ENCODE measurements at regions not wholly inside any gene's neighbourhood (a gene's known extent, or its start where the extent isn't known, plus 50 kb on each side); places are given as distances from the start of the nearest gene placed in this dataset.

DNA sequence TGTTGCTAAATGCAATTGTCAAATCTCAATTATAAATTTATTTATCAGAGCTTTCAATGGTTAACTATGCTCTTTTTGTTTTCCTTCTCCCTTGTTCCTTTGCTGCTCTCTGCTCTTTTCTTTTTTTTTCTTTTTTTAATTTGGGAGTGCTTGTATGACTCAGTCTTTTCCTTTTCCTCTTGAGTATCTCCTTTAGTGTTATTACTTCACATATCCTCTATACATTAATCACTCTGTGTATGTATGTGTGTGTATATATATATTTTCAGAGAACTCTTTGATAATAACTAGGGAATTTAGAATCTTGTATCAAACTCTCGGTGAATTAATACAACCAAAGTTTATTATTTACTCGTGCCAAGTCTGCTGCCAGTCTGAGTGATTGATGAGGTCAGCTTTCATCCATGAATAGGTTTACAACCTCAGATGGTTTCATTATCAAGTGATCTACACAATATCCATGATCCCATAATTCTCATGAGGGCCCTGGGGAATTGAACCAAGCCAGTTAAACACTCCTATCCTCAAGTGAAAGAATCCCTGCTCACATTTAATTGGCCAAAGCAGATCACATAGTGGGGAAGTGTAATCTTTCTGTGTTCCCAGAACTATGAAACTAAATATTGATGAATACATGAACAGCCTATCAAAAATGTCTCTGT, 743.4 kb upstream of the CNTN5 start:
- H3K27me3 ChIP-seq (ENCODE audit: insufficient read depth, low read length), result no peaks in the 10 kb centered on the region
- H3K4me2 ChIP-seq (ENCODE audit: low read length), result no peak overlapping the region
- no peak overlapping the region for H3K9ac ChIP-seq (ENCODE audit: low read length)
- no peaks in the 10 kb centered on the region for H4K20me1 ChIP-seq (ENCODE audit: insufficient read depth, low read length)
- H2AFZ ChIP-seq (ENCODE audit: low read length), result no peak overlapping the region
- no peaks in the 10 kb centered on the region for H3K79me2 ChIP-seq (ENCODE audit: insufficient read depth, low read length)
- no peaks in the 10 kb centered on the region for H3F3A ChIP-seq (ENCODE audit: insufficient read depth, low read length)
- no peaks in the 10 kb centered on the region for H3K36me3 ChIP-seq (ENCODE audit: insufficient read depth, low read length)
- H3K9me2 ChIP-seq (ENCODE audit: low read depth, low read length), result no peaks in the 10 kb centered on the region
- H3K9me3 ChIP-seq (ENCODE audit: low read length), result no peaks in the 10 kb centered on the region
- TF ChIP-seq, protein P1, sequence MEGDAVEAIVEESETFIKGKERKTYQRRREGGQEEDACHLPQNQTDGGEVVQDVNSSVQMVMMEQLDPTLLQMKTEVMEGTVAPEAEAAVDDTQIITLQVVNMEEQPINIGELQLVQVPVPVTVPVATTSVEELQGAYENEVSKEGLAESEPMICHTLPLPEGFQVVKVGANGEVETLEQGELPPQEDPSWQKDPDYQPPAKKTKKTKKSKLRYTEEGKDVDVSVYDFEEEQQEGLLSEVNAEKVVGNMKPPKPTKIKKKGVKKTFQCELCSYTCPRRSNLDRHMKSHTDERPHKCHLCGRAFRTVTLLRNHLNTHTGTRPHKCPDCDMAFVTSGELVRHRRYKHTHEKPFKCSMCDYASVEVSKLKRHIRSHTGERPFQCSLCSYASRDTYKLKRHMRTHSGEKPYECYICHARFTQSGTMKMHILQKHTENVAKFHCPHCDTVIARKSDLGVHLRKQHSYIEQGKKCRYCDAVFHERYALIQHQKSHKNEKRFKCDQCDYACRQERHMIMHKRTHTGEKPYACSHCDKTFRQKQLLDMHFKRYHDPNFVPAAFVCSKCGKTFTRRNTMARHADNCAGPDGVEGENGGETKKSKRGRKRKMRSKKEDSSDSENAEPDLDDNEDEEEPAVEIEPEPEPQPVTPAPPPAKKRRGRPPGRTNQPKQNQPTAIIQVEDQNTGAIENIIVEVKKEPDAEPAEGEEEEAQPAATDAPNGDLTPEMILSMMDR (IDR thresholded peaks at IDR 0.05; ENCODE audit: low read length), result no peak
- no peak for TF ChIP-seq EZH2 (IDR thresholded peaks at IDR 0.05; ENCODE audit: borderline replicate concordance, low read length)
- H3K4me3 ChIP-seq (ENCODE audit: low read depth, low read length, poor library complexity, severe bottlenecking), result no peak overlapping the region
- no peaks in the 10 kb centered on the region for H3K4me1 ChIP-seq (ENCODE audit: insufficient read depth, low read length, severe bottlenecking)
- no peak overlapping the region for H3K27ac ChIP-seq (ENCODE audit: low read depth, low read length, poor library complexity, severe bottlenecking)

- H3K79me2 ChIP-seq (ENCODE audit: insufficient read depth, low read length), result no peaks in the 10 kb centered on the region
- H3K4me3 ChIP-seq (ENCODE audit: low read depth, low read length, poor library complexity, severe bottlenecking), result no peak overlapping the region
- H3F3A ChIP-seq (ENCODE audit: insufficient read depth, low read length), result no peaks in the 10 kb centered on the region
- H2AFZ ChIP-seq (ENCODE audit: low read length), result no peak overlapping the region
- no peaks in the 10 kb centered on the region for H3K4me1 ChIP-seq (ENCODE audit: insufficient read depth, low read length, severe bottlenecking)
- H3K9me3 ChIP-seq (ENCODE audit: low read length), result no peaks in the 10 kb centered on the region
- H3K36me3 ChIP-seq (ENCODE audit: insufficient read depth, low read length), result no peaks in the 10 kb centered on the region
- H3K9me2 ChIP-seq (ENCODE audit: low read depth, low read length), result no peaks in the 10 kb centered on the region
- no peaks in the 10 kb centered on the region for H4K20me1 ChIP-seq (ENCODE audit: insufficient read depth, low read length)
- H3K27ac ChIP-seq (ENCODE audit: low read depth, low read length, poor library complexity, severe bottlenecking), result no peak overlapping the region
- H3K27me3 ChIP-seq (ENCODE audit: insufficient read depth, low read length), result no peaks in the 10 kb centered on the region
- no peak for TF ChIP-seq EZH2 (IDR thresholded peaks at IDR 0.05; ENCODE audit: borderline replicate concordance, low read length)
- TF ChIP-seq, protein P1 (IDR thresholded peaks at IDR 0.05; ENCODE audit: low read length), result no peak
- H3K9ac ChIP-seq (ENCODE audit: low read length), result no peak overlapping the region
- H3K4me2 ChIP-seq (ENCODE audit: low read length), result no peak overlapping the region
Observed at GRCh38 chr11:98289617-98290263, 731.0 kb upstream of the CNTN5 start.

DNA sequence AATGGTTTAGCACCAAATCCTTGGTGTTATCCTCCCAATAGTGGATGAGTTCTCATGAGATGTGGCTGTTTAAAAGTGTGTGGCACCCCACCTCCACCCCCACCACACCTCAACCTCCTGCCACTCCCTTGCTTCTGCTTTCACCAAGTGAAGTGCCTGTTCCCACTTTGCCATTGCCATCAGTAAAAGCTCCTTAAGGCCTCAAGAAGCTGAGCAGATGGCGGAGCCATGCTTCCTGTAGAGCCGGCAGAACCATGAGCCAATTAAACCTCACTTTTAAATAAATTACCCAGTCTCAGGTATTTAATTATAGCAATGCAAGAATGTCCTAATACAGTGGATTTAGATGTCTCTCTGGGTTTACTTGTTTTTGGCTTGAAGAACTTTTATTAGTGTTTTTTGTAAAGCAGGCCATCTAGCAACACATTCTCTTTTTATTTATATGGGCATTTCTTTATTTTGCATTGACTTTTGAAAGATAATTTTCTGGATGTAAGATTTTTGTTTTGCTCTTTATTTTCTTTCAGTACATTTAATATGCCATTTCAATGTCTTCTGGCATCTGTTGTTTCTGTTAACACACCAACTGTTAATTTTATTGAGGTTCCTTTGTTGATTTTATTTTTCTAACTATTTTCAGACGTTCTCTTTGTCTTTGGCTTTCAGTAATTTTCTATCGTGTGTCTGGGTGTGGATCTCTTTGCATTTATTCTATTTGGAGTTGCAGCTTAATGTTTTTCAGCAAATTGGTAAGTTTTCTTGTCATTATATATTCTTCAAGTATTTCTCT, 724.5 kb upstream of the CNTN5 start:
- Histone ChIP-seq H2AFZ (ENCODE audit: low read length) (no peak overlapping the region), H3K9ac (ENCODE audit: low read length) (no peak overlapping the region), H3K27me3 (ENCODE audit: insufficient read depth, low read length) (no peaks in the 10 kb centered on the region), H3K9me3 (ENCODE audit: low read length) (no peaks in the 10 kb centered on the region), H4K20me1 (ENCODE audit: insufficient read depth, low read length) (no peaks in the 10 kb centered on the region), H3K79me2 (ENCODE audit: insufficient read depth, low read length) (no peaks in the 10 kb centered on the region), H3K9me2 (ENCODE audit: low read depth, low read length) (no peaks in the 10 kb centered on the region), H3K36me3 (ENCODE audit: insufficient read depth, low read length) (no peaks in the 10 kb centered on the region), H3K4me1 (ENCODE audit: insufficient read depth, low read length, severe bottlenecking) (no peaks in the 10 kb centered on the region), H3K4me3 (ENCODE audit: low read depth, low read length, poor library complexity, severe bottlenecking) (no peak overlapping the region), H3K4me2 (ENCODE audit: low read length) (no peak overlapping the region), H3F3A (ENCODE audit: insufficient read depth, low read length) (no peaks in the 10 kb centered on the region), H3K27ac (ENCODE audit: low read depth, low read length, poor library complexity, severe bottlenecking) (no peak overlapping the region)
- TF ChIP-seq, protein P1 (IDR thresholded peaks at IDR 0.05; ENCODE audit: low read length), result no peak
- no peak for TF ChIP-seq EZH2 (IDR thresholded peaks at IDR 0.05; ENCODE audit: borderline replicate concordance, low read length)
